SH-SY5Y (cell line): ENCODE measurements at regions not wholly inside any gene's neighbourhood (a gene's known extent, or its start where the extent isn't known, plus 50 kb on each side); places are given as distances from the start of the nearest gene placed in this dataset.

Experiments
- GATA2 ChIP-seq: IDR thresholded peaks from 2 replicates; pipeline ENCODE4 v1.6.1; 2011; ENCODE audit warnings: mild to moderate bottlenecking, low read depth, low read length
- GATA3 ChIP-seq: IDR thresholded peaks from 2 replicates; pipeline ENCODE4 v1.6.1; 2011; ENCODE audit warnings: low read depth, mild to moderate bottlenecking, low read length, moderate library complexity

DNA sequence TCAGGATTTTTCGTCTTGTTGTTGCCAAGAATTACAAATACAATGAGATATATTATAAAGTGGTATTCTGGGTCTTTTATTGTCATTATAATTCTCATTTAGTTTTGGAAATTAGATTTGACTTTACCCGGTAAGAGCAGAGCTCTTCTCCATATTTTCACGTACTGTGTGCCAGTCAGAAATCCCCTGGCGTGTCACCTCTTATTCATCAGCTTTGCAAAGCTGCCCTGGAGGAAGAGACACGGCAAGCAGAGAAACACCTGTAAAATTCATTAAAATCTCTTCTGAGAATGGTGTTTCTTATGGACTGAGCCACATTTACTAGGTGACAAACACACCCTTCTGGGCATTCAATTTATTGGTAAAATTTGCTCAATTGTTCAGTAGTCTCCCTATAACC is 440.4 kb downstream of the HINT1 start:
- TF ChIP-seq GATA3, result no peak
- TF ChIP-seq GATA2, result no peak
